ENCODE measurements at regions not wholly inside any gene's neighbourhood (a gene's known extent, or its start where the extent isn't known, plus 50 kb on each side); places are given as distances from the start of the nearest gene placed in this dataset.

GRCh38 chr5:72565513-72566289, 58.5 kb upstream of the ZNF366 start:
- no peak for TF ChIP-seq CTCF (IDR thresholded peaks at IDR 0.05)
- Histone ChIP-seq H3K4me1 (no peaks in the 10 kb centered on the region), H3K4me3 (no peak overlapping the region), H3K36me3 (no peaks in the 10 kb centered on the region), H3K27me3 (no peaks in the 10 kb centered on the region), H3K9me3 (no peaks in the 10 kb centered on the region), H3K27ac (no peak overlapping the region)
- DNase-seq (ENCODE audit: low spot score), result no peak

DNA sequence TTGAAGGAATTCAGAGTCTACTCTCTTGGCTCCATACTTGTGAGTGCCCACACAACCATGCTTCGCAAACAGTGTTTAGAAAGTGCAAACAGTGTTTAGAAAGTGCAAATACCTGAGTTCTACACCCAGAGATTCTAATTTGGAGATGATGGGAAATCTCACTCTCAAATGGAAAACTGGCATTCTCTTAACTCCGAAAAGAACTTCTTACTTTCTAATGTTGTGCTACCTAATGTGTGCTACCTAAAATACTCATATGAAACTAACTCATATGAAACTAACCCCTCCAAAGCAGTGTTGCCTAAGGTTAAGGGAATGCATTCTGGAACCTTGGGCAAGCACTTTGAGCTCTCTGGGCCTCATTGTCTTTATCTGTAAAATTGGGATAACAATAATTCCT, 55.5 kb upstream of the ZNF366 start:
- H3K36me3 ChIP-seq, result no peaks in the 10 kb centered on the region
- no peak overlapping the region for H3K4me3 ChIP-seq
- no peak for TF ChIP-seq CTCF (IDR thresholded peaks at IDR 0.05)
- H3K4me1 ChIP-seq, result peaks cover 0 to 7% of the 10 kb centered on the region in 2 donors
- H3K27me3 ChIP-seq, result no peaks in the 10 kb centered on the region
- DNase-seq (ENCODE audit: low spot score), result no peak
- no peak overlapping the region for H3K27ac ChIP-seq
- H3K9me3 ChIP-seq, result no peaks in the 10 kb centered on the region

DNA sequence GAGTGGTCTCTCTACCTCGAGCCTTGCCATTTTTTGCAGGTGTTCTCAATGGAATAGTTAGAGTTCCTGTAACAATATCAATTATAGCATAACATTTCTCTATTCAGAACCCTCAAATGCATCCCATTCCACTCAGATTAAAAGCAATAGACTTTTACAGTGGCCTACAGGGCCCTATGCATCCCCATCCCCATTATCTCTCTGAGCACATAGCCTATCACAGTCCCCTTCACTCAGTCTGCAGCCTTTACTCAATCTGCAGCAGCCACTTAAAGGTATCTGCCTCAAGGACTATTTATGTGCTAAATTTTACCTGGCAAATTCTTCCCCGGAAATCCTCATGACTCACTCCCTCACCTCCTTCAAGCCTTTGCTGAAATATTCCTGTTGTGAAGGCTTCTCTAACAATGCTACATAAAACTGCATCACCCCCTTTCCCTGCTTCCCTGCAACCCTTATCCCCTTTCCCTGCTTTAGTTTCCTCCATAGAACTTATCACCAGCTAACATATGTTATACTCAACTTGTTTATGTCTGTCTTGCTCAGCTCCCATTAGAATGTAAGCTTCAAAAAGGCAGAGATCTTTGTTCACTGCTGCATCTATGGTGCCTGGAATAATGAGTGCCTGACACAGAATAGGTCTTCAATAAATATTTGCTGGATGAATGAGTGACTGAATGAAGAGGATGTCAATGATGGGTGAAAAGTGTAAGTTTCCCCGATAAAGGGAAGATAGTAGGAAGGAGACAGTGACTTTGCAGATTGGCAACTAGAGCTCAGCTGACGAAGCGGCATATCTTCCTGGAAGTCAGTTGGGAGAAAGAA, 54.1 kb upstream of the ZNF366 start:
- Histone ChIP-seq H3K4me1 (peaks cover 0 to 20% of the 10 kb centered on the region in 2 donors), H3K9me3 (no peaks in the 10 kb centered on the region), H3K36me3 (no peaks in the 10 kb centered on the region), H3K4me3 (no peak overlapping the region), H3K27me3 (no peaks in the 10 kb centered on the region), H3K27ac (no peak overlapping the region)
- no peak for TF ChIP-seq CTCF (IDR thresholded peaks at IDR 0.05)
- DNase-seq (ENCODE audit: low spot score), result no peak

GRCh38 chr5:72559866-72560766, 52.9 kb upstream of the ZNF366 start:
- no peak for TF ChIP-seq CTCF (IDR thresholded peaks at IDR 0.05)
- no peak for DNase-seq (ENCODE audit: low spot score)
- Histone ChIP-seq H3K27ac (peak overlapping the region; percentile 52 to 68), H3K4me1 (peaks cover 0 to 30% of the 10 kb centered on the region in 2 donors), H3K27me3 (no peaks in the 10 kb centered on the region), H3K36me3 (no peaks in the 10 kb centered on the region), H3K4me3 (no peak overlapping the region), H3K9me3 (no peaks in the 10 kb centered on the region)

DNA sequence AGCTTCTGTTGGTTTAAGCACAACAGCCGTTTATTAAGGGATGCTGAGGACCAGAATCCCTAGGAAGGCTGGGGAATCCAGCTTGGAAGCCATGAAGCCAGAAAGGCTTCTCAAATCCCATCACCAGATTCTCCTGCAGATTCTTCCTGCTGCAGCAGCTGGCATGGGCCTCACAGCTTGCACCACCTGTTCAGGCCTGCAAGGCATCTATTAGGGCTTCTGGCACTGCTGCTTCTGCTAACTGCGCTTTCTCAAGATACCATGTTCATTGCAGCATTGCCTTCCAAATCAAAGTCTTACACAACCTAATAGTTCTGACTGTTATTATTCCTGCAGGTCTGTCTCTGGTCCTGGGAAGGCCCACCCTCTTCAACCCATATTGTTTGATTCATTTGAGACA, 51.2 kb upstream of the ZNF366 start:
- Histone ChIP-seq H3K4me1 (peaks cover 0 to 30% of the 10 kb centered on the region in 2 donors), H3K9me3 (no peaks in the 10 kb centered on the region), H3K27ac (no peak overlapping the region), H3K4me3 (no peak overlapping the region), H3K27me3 (no peaks in the 10 kb centered on the region), H3K36me3 (no peaks in the 10 kb centered on the region)
- DNase-seq (ENCODE audit: low spot score), result no peak
- TF ChIP-seq CTCF (IDR thresholded peaks at IDR 0.05), result no peak
